ENCODE measurements at regions not wholly inside any gene's neighbourhood (a gene's known extent, or its start where the extent isn't known, plus 50 kb on each side); places are given as distances from the start of the nearest gene placed in this dataset.
A peak's percentile ranks its signal among the peaks of the same experiment; 100 is the strongest.

- H3K4me1 ChIP-seq = no peaks in the 10 kb centered on the region
- DNase-seq (ENCODE audit: low spot score in 2 of 2) = no peak
- no peaks in the 10 kb centered on the region for H3K27me3 ChIP-seq
- intact Hi-C loops (cut with DNase I; ENCODE audit: low total_unique reads) = no loop called here
- peak overlapping the region in 1 of 2 donors; percentile 10 for H3K27ac ChIP-seq
- no peak for TF ChIP-seq POLR2A (IDR thresholded peaks at IDR 0.05)
- TF ChIP-seq, protein P1, sequence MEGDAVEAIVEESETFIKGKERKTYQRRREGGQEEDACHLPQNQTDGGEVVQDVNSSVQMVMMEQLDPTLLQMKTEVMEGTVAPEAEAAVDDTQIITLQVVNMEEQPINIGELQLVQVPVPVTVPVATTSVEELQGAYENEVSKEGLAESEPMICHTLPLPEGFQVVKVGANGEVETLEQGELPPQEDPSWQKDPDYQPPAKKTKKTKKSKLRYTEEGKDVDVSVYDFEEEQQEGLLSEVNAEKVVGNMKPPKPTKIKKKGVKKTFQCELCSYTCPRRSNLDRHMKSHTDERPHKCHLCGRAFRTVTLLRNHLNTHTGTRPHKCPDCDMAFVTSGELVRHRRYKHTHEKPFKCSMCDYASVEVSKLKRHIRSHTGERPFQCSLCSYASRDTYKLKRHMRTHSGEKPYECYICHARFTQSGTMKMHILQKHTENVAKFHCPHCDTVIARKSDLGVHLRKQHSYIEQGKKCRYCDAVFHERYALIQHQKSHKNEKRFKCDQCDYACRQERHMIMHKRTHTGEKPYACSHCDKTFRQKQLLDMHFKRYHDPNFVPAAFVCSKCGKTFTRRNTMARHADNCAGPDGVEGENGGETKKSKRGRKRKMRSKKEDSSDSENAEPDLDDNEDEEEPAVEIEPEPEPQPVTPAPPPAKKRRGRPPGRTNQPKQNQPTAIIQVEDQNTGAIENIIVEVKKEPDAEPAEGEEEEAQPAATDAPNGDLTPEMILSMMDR (IDR thresholded peaks at IDR 0.05) = no peak
- TF ChIP-seq POLR2AphosphoS5 (IDR thresholded peaks at IDR 0.05) = no peak
- H3K36me3 ChIP-seq = no peaks in the 10 kb centered on the region
- H3K4me3 ChIP-seq = no peak overlapping the region
- no peaks in the 10 kb centered on the region for H3K9me3 ChIP-seq
These were observed 124.7 kb upstream of the ZNF217 start for GRCh38 chr20:53718142-53719021.

GRCh38 chr20:53716395-53716794 is 122.8 kb upstream of the ZNF217 start:
- Histone ChIP-seq H3K4me1 (no peaks in the 10 kb centered on the region), H3K27ac (no peak overlapping the region), H3K9me3 (no peaks in the 10 kb centered on the region), H3K36me3 (no peaks in the 10 kb centered on the region), H3K27me3 (no peaks in the 10 kb centered on the region), H3K4me3 (no peak overlapping the region)
- DNase-seq (ENCODE audit: low spot score in 2 of 2) = no peak
- intact Hi-C loops (cut with DNase I; ENCODE audit: low total_unique reads) = loop anchor here (2.0 kb wide), 1 partner anchor 40 kb away; no protein-coding TSS in a partner anchor
- TF ChIP-seq POLR2AphosphoS5 (IDR thresholded peaks at IDR 0.05) = no peak
- TF ChIP-seq, protein P1 (IDR thresholded peaks at IDR 0.05) = no peak
- no peak for TF ChIP-seq POLR2A (IDR thresholded peaks at IDR 0.05)

GRCh38 chr20:53714524-53714923 is 120.9 kb upstream of the ZNF217 start:
- Histone ChIP-seq H3K4me3 (no peak overlapping the region), H3K36me3 (no peaks in the 10 kb centered on the region), H3K9me3 (no peaks in the 10 kb centered on the region), H3K27ac (no peak overlapping the region), H3K27me3 (no peaks in the 10 kb centered on the region), H3K4me1 (no peaks in the 10 kb centered on the region)
- no peak for DNase-seq (ENCODE audit: low spot score in 2 of 2)
- TF ChIP-seq POLR2AphosphoS5 (IDR thresholded peaks at IDR 0.05) = no peak
- TF ChIP-seq POLR2A (IDR thresholded peaks at IDR 0.05) = no peak
- TF ChIP-seq, protein P1 (IDR thresholded peaks at IDR 0.05) = no peak
- intact Hi-C loops (cut with DNase I; ENCODE audit: low total_unique reads) = no loop called here

DNA sequence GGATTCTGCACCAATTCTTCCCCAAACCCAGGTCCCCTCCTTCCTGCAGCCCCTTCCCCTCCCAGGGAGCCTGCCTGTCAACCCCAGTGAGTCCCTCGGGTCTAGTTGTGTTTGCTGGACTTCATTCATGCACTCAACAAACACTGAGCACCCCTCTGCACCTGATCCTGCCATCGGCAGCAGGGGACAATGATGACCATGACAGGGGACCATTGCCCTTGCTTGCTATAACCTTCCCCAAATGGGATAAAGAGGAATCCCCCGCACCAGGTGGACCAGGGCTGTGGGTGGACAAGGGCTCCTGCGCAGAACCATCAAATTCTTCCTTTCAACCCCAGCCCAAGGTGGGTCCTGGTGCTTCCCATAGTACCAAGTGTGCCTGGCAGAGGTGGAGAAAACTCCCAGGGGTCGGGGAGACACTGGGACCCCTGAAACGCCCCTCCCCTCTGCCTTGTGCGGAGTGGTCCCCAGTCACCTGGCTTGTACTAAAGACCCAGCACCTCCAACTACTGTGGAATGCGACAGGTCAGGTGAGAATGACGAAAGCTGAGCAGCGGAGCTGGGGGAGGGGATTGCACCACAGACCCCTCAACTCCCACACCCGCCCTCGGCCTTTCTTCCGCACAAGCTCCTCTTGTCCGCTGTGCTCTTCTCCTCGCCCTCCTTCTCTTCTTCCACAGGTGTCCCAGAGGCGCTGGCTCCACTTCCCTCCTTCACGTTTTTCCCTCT is 119.9 kb upstream of the ZNF217 start:
- no peaks in the 10 kb centered on the region for H3K36me3 ChIP-seq
- intact Hi-C loops (cut with DNase I; ENCODE audit: low total_unique reads) = no loop called here
- no peaks in the 10 kb centered on the region for H3K9me3 ChIP-seq
- H3K27me3 ChIP-seq = no peaks in the 10 kb centered on the region
- no peak overlapping the region for H3K27ac ChIP-seq
- no peak overlapping the region for H3K4me3 ChIP-seq
- no peak for DNase-seq (ENCODE audit: low spot score in 2 of 2)
- TF ChIP-seq POLR2A (IDR thresholded peaks at IDR 0.05) (no peak), POLR2AphosphoS5 (IDR thresholded peaks at IDR 0.05) (no peak)
- TF ChIP-seq, protein P1 (IDR thresholded peaks at IDR 0.05) = no peak
- H3K4me1 ChIP-seq = no peaks in the 10 kb centered on the region

All from breast epithelium (tissue), 4 donors.